GM12878 (cell line): ENCODE measurements at regions not wholly inside any gene's neighbourhood (a gene's known extent, or its start where the extent isn't known, plus 50 kb on each side); places are given as distances from the start of the nearest gene placed in this dataset.

Experiments used
- ASH2L ChIP-seq: fragments of 300-600, 200-600 bp; sonication (generic); IDR thresholded peaks from 2 replicates; pipeline ENCODE4 v1.6.1; 2017; ENCODE audit warnings: low read depth, mild to moderate bottlenecking, borderline replicate concordance
- BACH1 ChIP-seq: fragments of 450-650 bp; IDR thresholded peaks from 2 replicates; pipeline ENCODE4 v1.6.1; 2017; ENCODE audit warnings: mild to moderate bottlenecking, borderline replicate concordance
- BCL3 ChIP-seq: IDR thresholded peaks from 2 replicates; pipeline ENCODE4 v1.6.1; 2011; ENCODE audit warnings: borderline replicate concordance, low read depth, mild to moderate bottlenecking, moderate library complexity, low read length; ENCODE audit not compliant: insufficient read depth, poor library complexity, severe bottlenecking
- E2F8 ChIP-seq: fragments of 450-650 bp; IDR thresholded peaks from 2 replicates; pipeline ENCODE4 v1.6.1; 2018; ENCODE audit warnings: mild to moderate bottlenecking, low read depth, moderate library complexity; ENCODE audit not compliant: partially characterized antibody
- MXI1 ChIP-seq: fragments of 150-350 bp; IDR thresholded peaks from 2 replicates; pipeline ENCODE4 v1.6.1; 2011; ENCODE audit warnings: low read depth, mild to moderate bottlenecking, inconsistent platforms, low read length, improper control_type of control experiment
- PAX8 ChIP-seq: fragments of 450-650 bp; IDR thresholded peaks from 2 replicates; pipeline ENCODE4 v1.6.1; 2017; ENCODE audit warnings: mild to moderate bottlenecking, moderate library complexity
- RB1 ChIP-seq: fragments of 450-650 bp; formaldehyde crosslinking; IDR thresholded peaks from 2 replicates; pipeline ENCODE4 v1.6.1; 2017; ENCODE audit warnings: mild to moderate bottlenecking, borderline replicate concordance
- RUNX3 ChIP-seq: IDR thresholded peaks from 2 replicates; pipeline ENCODE4 v1.6.1; 2012; ENCODE audit warnings: low read length, inconsistent platforms
- SPI1 ChIP-seq: IDR thresholded peaks from 2 replicates; pipeline ENCODE4 v1.6.1; 2011; ENCODE audit warnings: low read depth, mild to moderate bottlenecking, low read length, moderate library complexity, borderline replicate concordance; ENCODE audit not compliant: insufficient read depth
- TCF3 ChIP-seq: IDR thresholded peaks from 2 replicates; pipeline ENCODE4 v1.6.1; 2012; ENCODE audit warnings: low read depth, mild to moderate bottlenecking, low read length, borderline replicate concordance; ENCODE audit not compliant: insufficient read depth
- ZBTB11 ChIP-seq: fragments of 450-650 bp; formaldehyde crosslinking; IDR thresholded peaks from 2 replicates; pipeline ENCODE4 v1.5.0; 2022; ENCODE audit warnings: mild to moderate bottlenecking, missing genetic modification characterization
- ZBTB4 ChIP-seq: fragments of 450-650 bp; formaldehyde crosslinking; IDR thresholded peaks from 2 replicates; pipeline ENCODE4 v1.4.0; 2022; ENCODE audit warnings: mild to moderate bottlenecking, moderate library complexity
- ZNF207 ChIP-seq: fragments of 450-650 bp; IDR thresholded peaks from 2 replicates; pipeline ENCODE4 v1.6.1; 2014; ENCODE audit warnings: antibody characterized with exemption, mild to moderate bottlenecking, borderline replicate concordance
- TF ChIP-seq, protein P1 (sequence below): IDR thresholded peaks from 2 replicates; pipeline ENCODE4 v1.6.1; 2012; ENCODE audit warnings: low read depth, low read length, improper control_type of control experiment

- TF ChIP-seq E2F8 = no peak
- TF ChIP-seq, protein P1, sequence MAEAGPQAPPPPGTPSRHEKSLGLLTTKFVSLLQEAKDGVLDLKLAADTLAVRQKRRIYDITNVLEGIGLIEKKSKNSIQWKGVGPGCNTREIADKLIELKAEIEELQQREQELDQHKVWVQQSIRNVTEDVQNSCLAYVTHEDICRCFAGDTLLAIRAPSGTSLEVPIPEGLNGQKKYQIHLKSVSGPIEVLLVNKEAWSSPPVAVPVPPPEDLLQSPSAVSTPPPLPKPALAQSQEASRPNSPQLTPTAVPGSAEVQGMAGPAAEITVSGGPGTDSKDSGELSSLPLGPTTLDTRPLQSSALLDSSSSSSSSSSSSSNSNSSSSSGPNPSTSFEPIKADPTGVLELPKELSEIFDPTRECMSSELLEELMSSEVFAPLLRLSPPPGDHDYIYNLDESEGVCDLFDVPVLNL = no peak
- peak; percentile 97 for TF ChIP-seq RUNX3
- TF ChIP-seq TCF3 = peak; percentile 61; the same call in 1 of the 2 replicates
- TF ChIP-seq SPI1 = peak; percentile 98
- peak; percentile 34 for TF ChIP-seq BCL3
- no peak for TF ChIP-seq PAX8
- TF ChIP-seq ZBTB11 (CRISPR knock-in tag) = no peak
- TF ChIP-seq BACH1 = peak; percentile 47; the same call in 1 of the 2 replicates
- TF ChIP-seq ZNF207 = no peak
- 0 out of 2 replicates have a peak, but pooled peaks have one; percentile 25 for TF ChIP-seq MXI1
- no peak for TF ChIP-seq ZBTB4 (CRISPR knock-in tag)
- no peak for TF ChIP-seq RB1
- TF ChIP-seq ASH2L = no peak
Observed at GRCh38 chr2:129347486-129348217, 631.8 kb upstream of the RAB6C start (continued).
